HCT116 (cell line): ENCODE measurements at regions not wholly inside any gene's neighbourhood (a gene's known extent, or its start where the extent isn't known, plus 50 kb on each side); places are given as distances from the start of the nearest gene placed in this dataset.
A peak's percentile ranks its signal among the peaks of the same experiment; 100 is the strongest.

Experiments used
- ATAC-seq: fragments of 200-7000 bp; cut with Tn5 transposase; 2 replicates; pipeline ENCODE4 v1.9.1; 2020; ENCODE audit warnings: mild to moderate bottlenecking, moderate library complexity
- BruUV-seq: library from RNA; stranded (reverse); fragments of 400-500 nt; replicated peaks from 2 replicates; lab custom pipeline; 2021; lab: Mats Ljungman, UMichigan
- CTCF ChIA-PET: fragments of 300-600 bp; sonication (Branson Sonifier 250); formaldehyde crosslinking; loops from one replicate; lab custom pipeline; 2021; ENCODE audit warnings: antibody characterized with exemption; lab: Charles Lee
- POLR2A ChIA-PET: fragments of 300-600, 350-600 bp; sonication (Branson Sonifier 250); formaldehyde crosslinking; loops from one replicate; lab custom pipeline; 2021; ENCODE audit warnings: antibody characterized with exemption; lab: Charles Lee
- RAD21 ChIA-PET, 2 experiments: fragments of 300-600 bp; sonication (Branson Sonifier 250); formaldehyde crosslinking; loops; one replicate each; lab custom pipeline; 2023; ENCODE audit warnings: low total read pairs in 2 of 2; ENCODE audit not compliant: uncharacterized antibody in 2 of 2, unreplicated experiment in 2 of 2, low non-redundant PET in 1 of 2; lab: Charles Lee
- DNase-seq: peaks from one replicate; pipeline ENCODE4 v3.0.0-alpha.2; 2010; ENCODE audit warnings: low read depth, low spot score
- H2AFZ ChIP-seq: fragments of 200-600 bp; shearing (Covaris generic), sonication (generic); 2 replicates; pipeline ENCODE4 v1.6.1; 2017; ENCODE audit warnings: low read depth, mixed run types, mixed read lengths, antibody characterized with exemption, low read length; ENCODE audit not compliant: poor library complexity, severe bottlenecking
- H3K27ac ChIP-seq: 2 replicates; pipeline ENCODE4 v1.5.1; 2012; ENCODE audit warnings: low read depth, low read length
- H3K27me3 ChIP-seq: fragments of 200-600 bp; sonication (generic); 2 replicates; pipeline ENCODE4 v1.6.1; 2016; ENCODE audit warnings: mixed run types, low read length, mixed read lengths; ENCODE audit not compliant: insufficient read depth
- H3K36me3 ChIP-seq, 2 experiments: fragments of 200-500 bp in 1 of 2; fragments of 200-600 bp in 1 of 2; sonication (Bioruptor generic) in 1 of 2; sonication (generic) in 1 of 2; 2 replicates each; pipeline versions ENCODE4 v1.5.1 to v1.6.1; 2014 to 2016; ENCODE audit warnings: low read length in 2 of 2, inconsistent platforms in 1 of 2, mixed read lengths in 1 of 2, mixed run types in 1 of 2; ENCODE audit not compliant: insufficient read depth in 2 of 2, control insufficient read depth in 1 of 2
- H3K4me1 ChIP-seq, 2 experiments: fragments of 200-600 bp in 1 of 2; sonication (generic) in 1 of 2; 2 replicates each; pipeline versions ENCODE4 v1.5.1 to v1.6.1; 2012 to 2017; ENCODE audit warnings: low read length in 2 of 2, inconsistent platforms in 1 of 2, mild to moderate bottlenecking in 1 of 2, mixed read lengths in 1 of 2, mixed run types in 1 of 2, moderate library complexity in 1 of 2; ENCODE audit not compliant: insufficient read depth in 2 of 2, control insufficient read depth in 1 of 2
- H3K4me2 ChIP-seq: fragments of 200-600 bp; sonication (generic); 2 replicates; pipeline ENCODE4 v1.6.1; 2017; ENCODE audit warnings: mixed run types, low read length, mixed read lengths
- H3K4me3 ChIP-seq, 2 experiments: fragments of 200-600 bp in 1 of 2; sonication (generic) in 1 of 2; replicated peaks in 1 of 2; 2 replicates each; pipeline ENCODE4 v1.5.1; 2011 to 2016; ENCODE audit warnings: low read length in 2 of 2, control low read depth in 1 of 2, low read depth in 1 of 2, mild to moderate bottlenecking in 1 of 2, mixed read lengths in 1 of 2, mixed run types in 1 of 2
- H3K79me2 ChIP-seq: fragments of 200-600 bp; sonication (generic); 2 replicates; pipeline ENCODE4 v1.6.1; 2017; ENCODE audit warnings: mild to moderate bottlenecking, mixed run types, low read length, moderate library complexity, mixed read lengths; ENCODE audit not compliant: insufficient read depth
- H3K9ac ChIP-seq: fragments of 200-600 bp; sonication (generic); 2 replicates; pipeline ENCODE4 v1.6.1; 2016; ENCODE audit warnings: low read length, mixed read lengths
- H3K9me2 ChIP-seq: fragments of 200-600 bp; sonication (generic), shearing (Covaris generic); 2 replicates; pipeline ENCODE4 v1.6.1; 2017; ENCODE audit warnings: mixed run types, mild to moderate bottlenecking, moderate library complexity; ENCODE audit not compliant: insufficient read depth
- H3K9me3 ChIP-seq, 2 experiments: fragments of 200-500 bp in 1 of 2; fragments of 200-600 bp in 1 of 2; sonication (Bioruptor generic) in 1 of 2; sonication (generic) in 1 of 2; 2 replicates each; pipeline ENCODE4 v1.6.1; 2014 to 2017; ENCODE audit warnings: low read length in 2 of 2, mixed read lengths in 2 of 2, inconsistent platforms in 1 of 2, low read depth in 1 of 2, mild to moderate bottlenecking in 1 of 2, mixed run types in 1 of 2, moderate library complexity in 1 of 2; ENCODE audit not compliant: control insufficient read depth in 1 of 2, insufficient read depth in 1 of 2
- H4K20me1 ChIP-seq: fragments of 200-600 bp; sonication (generic), shearing (Covaris generic); 2 replicates; pipeline ENCODE4 v1.6.1; 2017; ENCODE audit warnings: mixed run types, mild to moderate bottlenecking, moderate library complexity; ENCODE audit not compliant: insufficient read depth
- ATF3 ChIP-seq: IDR thresholded peaks from 2 replicates; pipeline ENCODE4 v1.6.1; 2012
- CTCF ChIP-seq, 3 experiments: fragments of 200-600 bp in 1 of 3; sonication (generic) in 1 of 3; IDR thresholded peaks in 2 of 3; conservative IDR thresholded peaks in 1 of 3; 2 replicates each; pipeline ENCODE4 v1.5.1; 2012 to 2017; ENCODE audit warnings: low read depth in 2 of 3, low read length in 2 of 3, antibody characterized with exemption in 1 of 3, borderline replicate concordance in 1 of 3, control low read depth in 1 of 3, mild to moderate bottlenecking in 1 of 3, mixed read lengths in 1 of 3, mixed run types in 1 of 3, moderate library complexity in 1 of 3; ENCODE audit not compliant: insufficient read depth in 1 of 3
- EGR1 ChIP-seq: IDR thresholded peaks from 2 replicates; pipeline ENCODE4 v1.6.1; 2012; ENCODE audit warnings: low read depth
- EZH2phosphoT487 ChIP-seq: fragments of 200-600 bp; IDR thresholded peaks from 2 replicates; pipeline ENCODE4 v1.6.1; 2018; ENCODE audit warnings: antibody characterized with exemption, borderline replicate concordance
- JUND ChIP-seq: IDR thresholded peaks from 2 replicates; pipeline ENCODE4 v1.6.1; 2012
- POLR2A ChIP-seq: IDR thresholded peaks from 2 replicates; pipeline ENCODE4 v1.7.0; 2011; ENCODE audit warnings: borderline replicate concordance; ENCODE audit not compliant: insufficient read depth, insufficient read length; ENCODE audit errors: extremely low read depth
- RAD21 ChIP-seq: IDR thresholded peaks from 2 replicates; pipeline ENCODE4 v1.6.1; 2012; ENCODE audit warnings: low read depth, mild to moderate bottlenecking
- SIN3A ChIP-seq: IDR thresholded peaks from 2 replicates; pipeline ENCODE4 v1.6.1; 2012; ENCODE audit warnings: low read depth
- SP1 ChIP-seq: IDR thresholded peaks from 2 replicates; pipeline ENCODE4 v1.6.1; 2012; ENCODE audit warnings: low read depth
- YY1 ChIP-seq: IDR thresholded peaks from 2 replicates; pipeline ENCODE4 v1.6.1; 2011; ENCODE audit warnings: low read length, low read depth, moderate library complexity, mild to moderate bottlenecking; ENCODE audit not compliant: insufficient replicate concordance; ENCODE audit errors: extremely low read depth
- ZBTB33 ChIP-seq: IDR thresholded peaks from 2 replicates; pipeline ENCODE4 v1.6.1; 2011; ENCODE audit warnings: mild to moderate bottlenecking, low read length, moderate library complexity; ENCODE audit not compliant: insufficient replicate concordance; ENCODE audit errors: extremely low read depth
- intact Hi-C: fragments of 100-400 bp; cut with micrococcal nuclease; formaldehyde crosslinking; loops from 2 replicates; pipeline ENCODE4 v1.10.0; 2022
- TF ChIP-seq, protein P1 (sequence below): IDR thresholded peaks from 2 replicates; pipeline ENCODE4 v1.6.1; 2012; ENCODE audit warnings: low read depth

- Histone ChIP-seq H2AFZ (peak overlapping the region; percentile 89), H3K4me1 (peaks cover 0 to 3% of the 10 kb centered on the region in 2 experiments; a peak in 1 of 4 replicates), H3K9ac (no peak overlapping the region), H3K27ac (no peak overlapping the region), H3K9me3 (no peaks in the 10 kb centered on the region), H3K9me2 (no peaks in the 10 kb centered on the region), H3K27me3 (no peaks in the 10 kb centered on the region), H3K4me2 (no peak overlapping the region), H4K20me1 (no peaks in the 10 kb centered on the region; the same call in 1 of the 2 replicates), H3K4me3 (no peak overlapping the region), H3K79me2 (no peaks in the 10 kb centered on the region), H3K36me3 (no peaks in the 10 kb centered on the region)
- intact Hi-C loops, result loop anchor here (10.0 kb wide), 1 partner anchor 1125 kb away; no protein-coding TSS in a partner anchor
- TF ChIP-seq POLR2A, result no peak
- TF ChIP-seq EGR1, result no peak
- TF ChIP-seq CTCF (IDR thresholded peaks at IDR 0.05 in 2 of 3, conservative IDR thresholded peaks at IDR 0.05 in 1 of 3; ENCODE audit: borderline replicate concordance in 1 of 3, insufficient read depth in 1 of 3, low read depth in 2 of 3, low read length in 2 of 3), result no peak
- no peak for TF ChIP-seq EZH2phosphoT487
- TF ChIP-seq JUND, result no peak
- no peak for TF ChIP-seq YY1
- TF ChIP-seq RAD21, result no peak
- TF ChIP-seq SP1, result no peak
- TF ChIP-seq ATF3, result no peak
- TF ChIP-seq, protein P1, sequence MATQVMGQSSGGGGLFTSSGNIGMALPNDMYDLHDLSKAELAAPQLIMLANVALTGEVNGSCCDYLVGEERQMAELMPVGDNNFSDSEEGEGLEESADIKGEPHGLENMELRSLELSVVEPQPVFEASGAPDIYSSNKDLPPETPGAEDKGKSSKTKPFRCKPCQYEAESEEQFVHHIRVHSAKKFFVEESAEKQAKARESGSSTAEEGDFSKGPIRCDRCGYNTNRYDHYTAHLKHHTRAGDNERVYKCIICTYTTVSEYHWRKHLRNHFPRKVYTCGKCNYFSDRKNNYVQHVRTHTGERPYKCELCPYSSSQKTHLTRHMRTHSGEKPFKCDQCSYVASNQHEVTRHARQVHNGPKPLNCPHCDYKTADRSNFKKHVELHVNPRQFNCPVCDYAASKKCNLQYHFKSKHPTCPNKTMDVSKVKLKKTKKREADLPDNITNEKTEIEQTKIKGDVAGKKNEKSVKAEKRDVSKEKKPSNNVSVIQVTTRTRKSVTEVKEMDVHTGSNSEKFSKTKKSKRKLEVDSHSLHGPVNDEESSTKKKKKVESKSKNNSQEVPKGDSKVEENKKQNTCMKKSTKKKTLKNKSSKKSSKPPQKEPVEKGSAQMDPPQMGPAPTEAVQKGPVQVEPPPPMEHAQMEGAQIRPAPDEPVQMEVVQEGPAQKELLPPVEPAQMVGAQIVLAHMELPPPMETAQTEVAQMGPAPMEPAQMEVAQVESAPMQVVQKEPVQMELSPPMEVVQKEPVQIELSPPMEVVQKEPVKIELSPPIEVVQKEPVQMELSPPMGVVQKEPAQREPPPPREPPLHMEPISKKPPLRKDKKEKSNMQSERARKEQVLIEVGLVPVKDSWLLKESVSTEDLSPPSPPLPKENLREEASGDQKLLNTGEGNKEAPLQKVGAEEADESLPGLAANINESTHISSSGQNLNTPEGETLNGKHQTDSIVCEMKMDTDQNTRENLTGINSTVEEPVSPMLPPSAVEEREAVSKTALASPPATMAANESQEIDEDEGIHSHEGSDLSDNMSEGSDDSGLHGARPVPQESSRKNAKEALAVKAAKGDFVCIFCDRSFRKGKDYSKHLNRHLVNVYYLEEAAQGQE, result no peak
- TF ChIP-seq SIN3A, result no peak
- TF ChIP-seq ZBTB33, result no peak
- DNase-seq (no peak), ATAC-seq (no peak)
- ChIA-PET POLR2A (no interaction called here), CTCF (interaction anchor here (0.9 to 1.4 kb wide), 3 partner anchors 215 to 391 kb away, joined by 4 to 9 read pairs (median 5); no protein-coding TSS in a partner anchor), RAD21 (no interaction called here)
- no TSS peak for BruUV-seq
Observed at GRCh38 chr4:111639876-111640275, 505.4 kb upstream of the FAM241A start.
